Gastroesophageal sphincter (tissue), 4 donors: ENCODE measurements at regions not wholly inside any gene's neighbourhood (a gene's known extent, or its start where the extent isn't known, plus 50 kb on each side); places are given as distances from the start of the nearest gene placed in this dataset.

Experiments used
- ATAC-seq: fragments of 150-250 bp; one replicate; pipeline ENCODE4 v1.9.1; 2016; ENCODE audit warnings: mild to moderate bottlenecking, moderate library complexity
- H3K27ac ChIP-seq, 4 donors: fragments of 200-600 bp; sonication (generic) in 3 of 4; 1 replicate in 3 of 4; 2 replicates in 1 of 4; pipeline ENCODE4 v1.5.1; 2016 to 2019
- H3K27me3 ChIP-seq: fragments of 200-600 bp; sonication (generic); one replicate; pipeline ENCODE4 v1.5.1; 2019
- H3K36me3 ChIP-seq, 2 donors: fragments of 200-600 bp; sonication (generic); one replicate each; pipeline ENCODE4 v1.5.1; 2019; ENCODE audit warnings: control low read depth in 1 of 2
- H3K4me1 ChIP-seq, 3 donors: fragments of 200-600 bp; sonication (generic); 1 replicate in 2 of 3; 2 replicates in 1 of 3; pipeline ENCODE4 v1.5.1; 2016 to 2019; ENCODE audit warnings: control low read depth in 2 of 3
- H3K4me3 ChIP-seq, 2 donors: fragments of 200-600 bp; sonication (generic); one replicate each; pipeline ENCODE4 v1.5.1; 2019; ENCODE audit warnings: mild to moderate bottlenecking in 1 of 2, moderate library complexity in 1 of 2
- H3K9me3 ChIP-seq, 3 donors: fragments of 200-600 bp; sonication (generic); one replicate each; pipeline ENCODE4 v1.5.1; 2017 to 2019; ENCODE audit warnings: control low read depth in 2 of 3
- EP300 ChIP-seq: sonication (generic); formaldehyde crosslinking; IDR thresholded peaks from one replicate; pipeline ENCODE4 v1.6.1; 2017; ENCODE audit warnings: antibody characterized with exemption, mild to moderate bottlenecking
- POLR2A ChIP-seq, 2 donors: fragments of 450-650 bp; IDR thresholded peaks; one replicate each; pipeline ENCODE4 v1.6.1; 2017; ENCODE audit warnings: antibody characterized with exemption in 2 of 2, mild to moderate bottlenecking in 2 of 2, moderate library complexity in 1 of 2
- POLR2AphosphoS5 ChIP-seq: sonication (generic); formaldehyde crosslinking; IDR thresholded peaks from one replicate; pipeline ENCODE4 v1.6.1; 2017; ENCODE audit warnings: antibody characterized with exemption
- WGBS, 2 donors: methylation state at CpG; one replicate each; pipeline ENCODE4 v1.1.5; 2018; ENCODE audit warnings: low coverage in 1 of 2; 5-methylcytosine and 5-hydroxymethylcytosine counted together
- TF ChIP-seq, protein P1 (sequence below), 4 experiments: fragments of 200-600 bp in 2 of 4; fragments of 450-650 bp in 2 of 4; sonication (generic) in 1 of 4; IDR thresholded peaks; one replicate each; pipeline ENCODE4 v1.5.1; 2017 to 2019; ENCODE audit warnings: antibody characterized with exemption in 4 of 4, mild to moderate bottlenecking in 2 of 4, moderate library complexity in 2 of 4

DNA sequence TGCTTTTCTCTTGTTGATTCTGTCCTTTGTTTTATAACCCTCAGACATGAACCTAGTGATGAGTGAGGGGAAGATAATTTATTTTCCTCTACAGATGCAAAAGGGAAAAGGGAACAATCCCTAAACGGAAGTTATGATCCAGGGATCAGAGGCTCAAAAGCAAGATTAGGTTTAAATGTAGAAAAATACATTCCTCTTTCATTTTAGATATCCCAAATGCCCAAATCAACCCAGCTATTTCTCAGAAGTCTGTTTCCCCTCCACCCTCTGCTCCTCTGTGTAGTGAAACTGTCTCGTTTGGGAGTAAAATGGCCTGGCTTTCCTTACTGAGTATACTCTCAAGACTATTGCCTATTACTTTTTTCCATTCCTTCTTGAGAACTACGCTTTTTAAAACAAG lies 97.1 kb downstream of the PRL start:
- no peaks in the 10 kb centered on the region for H3K9me3 ChIP-seq
- TF ChIP-seq EP300 (no peak), POLR2A (IDR thresholded peaks at IDR 0.05) (no peak), POLR2AphosphoS5 (no peak)
- TF ChIP-seq, protein P1, sequence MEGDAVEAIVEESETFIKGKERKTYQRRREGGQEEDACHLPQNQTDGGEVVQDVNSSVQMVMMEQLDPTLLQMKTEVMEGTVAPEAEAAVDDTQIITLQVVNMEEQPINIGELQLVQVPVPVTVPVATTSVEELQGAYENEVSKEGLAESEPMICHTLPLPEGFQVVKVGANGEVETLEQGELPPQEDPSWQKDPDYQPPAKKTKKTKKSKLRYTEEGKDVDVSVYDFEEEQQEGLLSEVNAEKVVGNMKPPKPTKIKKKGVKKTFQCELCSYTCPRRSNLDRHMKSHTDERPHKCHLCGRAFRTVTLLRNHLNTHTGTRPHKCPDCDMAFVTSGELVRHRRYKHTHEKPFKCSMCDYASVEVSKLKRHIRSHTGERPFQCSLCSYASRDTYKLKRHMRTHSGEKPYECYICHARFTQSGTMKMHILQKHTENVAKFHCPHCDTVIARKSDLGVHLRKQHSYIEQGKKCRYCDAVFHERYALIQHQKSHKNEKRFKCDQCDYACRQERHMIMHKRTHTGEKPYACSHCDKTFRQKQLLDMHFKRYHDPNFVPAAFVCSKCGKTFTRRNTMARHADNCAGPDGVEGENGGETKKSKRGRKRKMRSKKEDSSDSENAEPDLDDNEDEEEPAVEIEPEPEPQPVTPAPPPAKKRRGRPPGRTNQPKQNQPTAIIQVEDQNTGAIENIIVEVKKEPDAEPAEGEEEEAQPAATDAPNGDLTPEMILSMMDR (IDR thresholded peaks at IDR 0.05) = no peak
- H3K36me3 ChIP-seq = no peaks in the 10 kb centered on the region
- no peaks in the 10 kb centered on the region for H3K27me3 ChIP-seq
- ATAC-seq = no peak
- peaks cover 0 to under 1% (median 0%) of the 10 kb centered on the region in 3 donors for H3K4me1 ChIP-seq
- H3K4me3 ChIP-seq = no peak overlapping the region
- no peak overlapping the region for H3K27ac ChIP-seq
- WGBS, 2 donors = 73 to 87% methylated on average over 2 to 3 of the region's 3 CpGs

DNA sequence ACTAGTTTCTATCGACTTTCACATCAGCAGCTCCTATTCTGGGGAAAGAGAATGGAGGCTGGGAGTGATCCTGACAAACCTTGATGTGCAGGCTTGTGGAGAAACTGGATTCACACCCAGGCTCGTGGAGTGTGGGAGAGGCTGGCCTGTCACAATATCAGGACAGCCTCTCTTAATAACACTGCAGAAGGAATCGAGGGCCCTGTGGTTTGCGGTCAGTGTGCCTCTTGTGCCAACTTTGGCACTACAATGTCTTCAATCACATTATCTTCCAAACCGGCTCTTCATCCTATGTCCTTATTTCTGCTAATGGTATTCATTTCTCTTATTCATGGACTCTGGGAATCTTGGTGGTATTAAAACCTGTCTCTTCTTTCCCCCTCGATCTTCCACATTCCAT lies 92.7 kb downstream of the PRL start:
- Histone ChIP-seq H3K9me3 (no peaks in the 10 kb centered on the region), H3K4me3 (no peak overlapping the region), H3K27me3 (no peaks in the 10 kb centered on the region), H3K36me3 (no peaks in the 10 kb centered on the region), H3K27ac (no peak overlapping the region), H3K4me1 (no peaks in the 10 kb centered on the region)
- 86 to 87% methylated on average over 5 to 6 of the region's 6 CpGs for WGBS, 2 donors
- ATAC-seq = no peak
- TF ChIP-seq POLR2AphosphoS5 (no peak), POLR2A (IDR thresholded peaks at IDR 0.05) (no peak), EP300 (no peak)
- TF ChIP-seq, protein P1 (IDR thresholded peaks at IDR 0.05) = no peak

GRCh38 chr6:22205266-22205665 lies 91.6 kb downstream of the PRL start:
- Histone ChIP-seq H3K4me3 (no peak overlapping the region), H3K27me3 (no peaks in the 10 kb centered on the region), H3K36me3 (no peaks in the 10 kb centered on the region), H3K4me1 (no peaks in the 10 kb centered on the region), H3K9me3 (no peaks in the 10 kb centered on the region), H3K27ac (no peak overlapping the region)
- WGBS, 2 donors = 80 to 100% methylated on average over 1 of the region's 1 CpG
- no peak for TF ChIP-seq POLR2A (IDR thresholded peaks at IDR 0.05)
- TF ChIP-seq POLR2AphosphoS5 = no peak
- no peak for TF ChIP-seq EP300
- TF ChIP-seq, protein P1 (IDR thresholded peaks at IDR 0.05) = no peak
- ATAC-seq = no peak

DNA sequence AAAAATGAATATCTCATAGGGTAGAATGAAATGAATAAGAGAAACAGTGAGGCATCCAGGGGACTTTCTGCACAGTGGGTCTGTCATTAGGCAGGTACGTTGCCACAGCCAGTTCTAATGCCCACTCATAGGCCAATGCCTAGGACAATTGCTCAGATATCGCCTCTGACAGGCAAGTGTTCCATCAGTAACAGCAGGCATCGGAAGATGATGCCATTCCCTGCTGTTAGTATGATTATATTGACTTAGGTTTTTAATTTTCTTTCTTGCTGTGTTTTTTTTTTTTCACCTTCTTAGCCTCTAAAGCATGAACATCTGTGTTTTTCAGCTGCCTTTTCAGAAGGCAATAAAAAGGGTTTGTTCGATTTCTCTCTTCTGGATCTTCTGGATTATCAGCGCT lies 90.7 kb downstream of the PRL start:
- ATAC-seq = no peak
- TF ChIP-seq, protein P1 (IDR thresholded peaks at IDR 0.05) = no peak
- TF ChIP-seq POLR2A (IDR thresholded peaks at IDR 0.05) (no peak), POLR2AphosphoS5 (no peak), EP300 (no peak)
- Histone ChIP-seq H3K27me3 (no peaks in the 10 kb centered on the region), H3K4me3 (no peak overlapping the region), H3K9me3 (no peaks in the 10 kb centered on the region), H3K4me1 (no peaks in the 10 kb centered on the region), H3K27ac (no peak overlapping the region), H3K36me3 (no peaks in the 10 kb centered on the region)
- WGBS, 2 donors = 83 to 98% methylated on average over 3 to 5 of the region's 5 CpGs

DNA sequence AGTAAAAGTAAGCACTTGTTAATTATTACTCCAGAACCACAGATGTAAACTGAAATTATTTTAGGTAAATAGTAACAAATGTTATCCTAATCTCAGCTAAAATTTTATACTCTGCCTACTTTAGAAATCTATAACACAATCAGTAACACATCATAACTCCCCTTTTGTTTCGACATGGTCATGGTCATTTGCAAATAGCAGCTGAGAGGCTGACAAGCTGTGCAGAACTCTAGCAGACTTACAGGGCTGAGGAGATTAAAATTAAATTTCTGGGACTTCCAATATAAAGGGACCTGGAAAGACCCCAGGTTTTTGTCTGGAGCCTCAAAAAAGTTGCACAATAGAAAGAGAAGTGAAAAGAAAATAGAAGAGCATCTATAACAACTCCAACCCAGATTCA lies 88.8 kb downstream of the PRL start:
- no peak for ATAC-seq
- TF ChIP-seq, protein P1 (IDR thresholded peaks at IDR 0.05) = no peak
- TF ChIP-seq POLR2AphosphoS5 (no peak), EP300 (no peak), POLR2A (IDR thresholded peaks at IDR 0.05) (no peak)
- Histone ChIP-seq H3K4me3 (no peak overlapping the region), H3K4me1 (no peaks in the 10 kb centered on the region), H3K27me3 (no peaks in the 10 kb centered on the region), H3K27ac (no peak overlapping the region), H3K9me3 (no peaks in the 10 kb centered on the region), H3K36me3 (no peaks in the 10 kb centered on the region)
- WGBS, 2 donors = 36 to 57% methylated on average over 1 of the region's 1 CpG
